HL-60 (cell line): ENCODE measurements at regions not wholly inside any gene's neighbourhood (a gene's known extent, or its start where the extent isn't known, plus 50 kb on each side); places are given as distances from the start of the nearest gene placed in this dataset.

Source experiments
- POLR2AphosphoS5 ChIP-seq: IDR thresholded peaks from 2 replicates; pipeline ENCODE4 v1.6.1; 2012; ENCODE audit warnings: low read depth
- REST ChIP-seq: IDR thresholded peaks from 2 replicates; pipeline ENCODE4 v1.6.1; 2012; ENCODE audit warnings: low read depth; ENCODE audit not compliant: insufficient replicate concordance
- TF ChIP-seq, protein P1 (sequence below): IDR thresholded peaks from one replicate; pipeline ENCODE4 v1.5.1; 2011; ENCODE audit warnings: low read length, control low read depth, inconsistent platforms; ENCODE audit not compliant: insufficient read depth

GRCh38 chr13:57450356-57450755, 181.2 kb upstream of the PCDH17 start:
- TF ChIP-seq REST, result no peak
- TF ChIP-seq, protein P1, sequence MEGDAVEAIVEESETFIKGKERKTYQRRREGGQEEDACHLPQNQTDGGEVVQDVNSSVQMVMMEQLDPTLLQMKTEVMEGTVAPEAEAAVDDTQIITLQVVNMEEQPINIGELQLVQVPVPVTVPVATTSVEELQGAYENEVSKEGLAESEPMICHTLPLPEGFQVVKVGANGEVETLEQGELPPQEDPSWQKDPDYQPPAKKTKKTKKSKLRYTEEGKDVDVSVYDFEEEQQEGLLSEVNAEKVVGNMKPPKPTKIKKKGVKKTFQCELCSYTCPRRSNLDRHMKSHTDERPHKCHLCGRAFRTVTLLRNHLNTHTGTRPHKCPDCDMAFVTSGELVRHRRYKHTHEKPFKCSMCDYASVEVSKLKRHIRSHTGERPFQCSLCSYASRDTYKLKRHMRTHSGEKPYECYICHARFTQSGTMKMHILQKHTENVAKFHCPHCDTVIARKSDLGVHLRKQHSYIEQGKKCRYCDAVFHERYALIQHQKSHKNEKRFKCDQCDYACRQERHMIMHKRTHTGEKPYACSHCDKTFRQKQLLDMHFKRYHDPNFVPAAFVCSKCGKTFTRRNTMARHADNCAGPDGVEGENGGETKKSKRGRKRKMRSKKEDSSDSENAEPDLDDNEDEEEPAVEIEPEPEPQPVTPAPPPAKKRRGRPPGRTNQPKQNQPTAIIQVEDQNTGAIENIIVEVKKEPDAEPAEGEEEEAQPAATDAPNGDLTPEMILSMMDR, result no peak
- no peak for TF ChIP-seq POLR2AphosphoS5
